NCI-H748 (cell line): ENCODE measurements at regions not wholly inside any gene's neighbourhood (a gene's known extent, or its start where the extent isn't known, plus 50 kb on each side); places are given as distances from the start of the nearest gene placed in this dataset.

ENCODE experiments used
- DNase-seq: peaks from one replicate; lab custom pipeline; 2025; ENCODE audit not compliant: unreplicated experiment; lab: John Stamatoyannopoulos, UW

- DNase-seq = no peak
Measured at GRCh38 chr9:35540315-35540714, 50.4 kb downstream of the RUSC2 start.

- no peak for DNase-seq
Measured at GRCh38 chr9:35546853-35547252, 56.9 kb downstream of the RUSC2 start.

GRCh38 chr9:35547889-35548418 is 57.1 kb upstream of the TESK1 start:
- DNase-seq = no peak

- DNase-seq = no peak
Measured at GRCh38 chr9:35548571-35548970, 56.5 kb upstream of the TESK1 start.

- DNase-seq = no peak
Measured at GRCh38 chr9:35549441-35549840, 55.6 kb upstream of the TESK1 start.

GRCh38 chr9:35552376-35552775 is 52.7 kb upstream of the TESK1 start:
- DNase-seq = no peak

- no peak for DNase-seq
Measured at GRCh38 chr9:35552837-35553236, 52.2 kb upstream of the TESK1 start.

- peak; percentile 69 for DNase-seq
Measured at GRCh38 chr9:35553670-35554543, 51.2 kb upstream of the TESK1 start.

- DNase-seq = no peak
Measured at GRCh38 chr9:35555246-35555701, 49.8 kb upstream of the TESK1 start.
